Endodermal cell (in vitro differentiated cells): ENCODE measurements at regions not wholly inside any gene's neighbourhood (a gene's known extent, or its start where the extent isn't known, plus 50 kb on each side); places are given as distances from the start of the nearest gene placed in this dataset.

ENCODE experiments used
- DNase-seq: peaks from one replicate; pipeline ENCODE4 v3.0.0-alpha.2; 2017
- H3K27ac ChIP-seq: 2 replicates; pipeline ENCODE4 v1.5.1; 2013; ENCODE audit warnings: mild to moderate bottlenecking, low read depth, low read length, moderate library complexity
- H3K27me3 ChIP-seq: 2 replicates; pipeline ENCODE4 v1.6.1; 2013; ENCODE audit warnings: mild to moderate bottlenecking, low read length, moderate library complexity; ENCODE audit not compliant: insufficient read depth, control insufficient read depth, poor library complexity, severe bottlenecking
- H3K36me3 ChIP-seq: 2 replicates; pipeline ENCODE4 v1.7.0; 2013; ENCODE audit warnings: mild to moderate bottlenecking, low read length, moderate library complexity; ENCODE audit not compliant: control insufficient read depth, insufficient read depth
- H3K4me1 ChIP-seq: one replicate; pipeline ENCODE4 v1.7.0; 2013; ENCODE audit warnings: low read length; ENCODE audit not compliant: control insufficient read depth, insufficient read depth
- H3K4me3 ChIP-seq: 2 replicates; pipeline ENCODE4 v1.5.1; 2013; ENCODE audit warnings: mild to moderate bottlenecking, low read length, moderate library complexity
- H3K9ac ChIP-seq: 2 replicates; pipeline ENCODE4 v1.6.1; 2013; ENCODE audit warnings: mild to moderate bottlenecking, low read length, moderate library complexity; ENCODE audit not compliant: poor library complexity, severe bottlenecking; ENCODE audit errors: extremely low read depth
- H3K9me3 ChIP-seq: 2 replicates; pipeline ENCODE4 v1.6.1; 2013; ENCODE audit warnings: mild to moderate bottlenecking, low read length, moderate library complexity; ENCODE audit not compliant: control insufficient read depth
- H3K27ac Mint-ChIP-seq: 2 replicates; pipeline ENCODE4 v1.8.0; 2020; ENCODE audit warnings: mixed read lengths
- H3K27me3 Mint-ChIP-seq: 2 replicates; pipeline ENCODE4 v1.8.0; 2021; ENCODE audit warnings: mild to moderate bottlenecking, mixed read lengths; ENCODE audit not compliant: insufficient read depth
- H3K36me3 Mint-ChIP-seq: 2 replicates; pipeline ENCODE4 v1.8.0; 2020; ENCODE audit warnings: low read depth, mixed read lengths
- H3K4me1 Mint-ChIP-seq: 2 replicates; pipeline ENCODE4 v1.8.0; 2020; ENCODE audit warnings: mixed read lengths
- H3K4me3 Mint-ChIP-seq: 2 replicates; pipeline ENCODE4 v1.8.0; 2020; ENCODE audit warnings: mild to moderate bottlenecking, moderate library complexity, mixed read lengths
- H3K9me3 Mint-ChIP-seq: 2 replicates; pipeline ENCODE4 v1.8.0; 2020; ENCODE audit warnings: mild to moderate bottlenecking, mixed read lengths
- WGBS, 2 experiments: methylation state at CpG; one replicate each; pipeline versions ENCODE4 v1.1.5 to v1.1.7; 2013; ENCODE audit warnings: missing lambda C conversion rate in 2 of 2, mixed read lengths in 1 of 2; ENCODE audit not compliant: insufficient coverage in 1 of 2, insufficient read length in 1 of 2; 5-methylcytosine and 5-hydroxymethylcytosine counted together
- TF ChIP-seq, protein P1 (sequence below): fragments of 200-600 bp; sonication (generic); conservative IDR thresholded peaks from 2 replicates; pipeline ENCODE4 v1.5.0; 2021; ENCODE audit warnings: antibody characterized with exemption, mild to moderate bottlenecking

DNA sequence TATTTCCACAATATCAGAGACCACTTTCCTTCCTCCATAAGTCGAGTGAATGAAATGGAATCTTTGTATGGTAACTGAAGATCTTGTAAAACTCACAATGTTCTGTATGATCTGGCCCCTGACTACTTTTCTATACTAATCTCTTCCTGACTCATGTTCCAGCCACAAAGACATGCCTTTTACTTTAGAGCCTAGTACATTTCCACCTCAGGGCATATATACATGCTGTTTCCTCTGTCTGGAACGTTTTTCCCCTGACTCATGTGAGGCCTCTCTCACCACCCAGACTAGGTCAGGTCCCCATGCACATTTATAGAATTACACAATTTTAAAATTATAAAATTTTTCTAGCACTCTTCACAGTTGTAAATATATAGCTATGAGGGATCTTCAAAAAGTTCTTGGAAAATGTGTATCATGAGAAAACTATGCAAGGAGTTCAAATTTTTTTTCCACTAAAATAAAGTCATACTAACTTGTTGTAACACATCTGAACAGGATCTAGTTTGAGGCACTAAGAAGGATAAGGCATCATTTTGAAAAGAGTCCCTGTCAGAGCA is 208.8 kb downstream of the SH2D1A start:
- no peaks in the 10 kb centered on the region for H3K27me3 ChIP-seq
- no peaks in the 10 kb centered on the region for H3K9me3 Mint-ChIP-seq
- H3K36me3 Mint-ChIP-seq = no peaks in the 10 kb centered on the region
- no peak for DNase-seq
- peaks cover 3% of the 10 kb centered on the region for H3K4me1 Mint-ChIP-seq
- H3K9me3 ChIP-seq = no peaks in the 10 kb centered on the region
- 50% methylated on average over 1 of the region's 2 CpGs; no CpG with 5 or more reads in 1 of the 2 experiments for WGBS, 2 experiments
- H3K27ac Mint-ChIP-seq = no peak overlapping the region
- no peak overlapping the region for H3K4me3 Mint-ChIP-seq
- H3K4me3 ChIP-seq = no peak overlapping the region
- H3K27ac ChIP-seq = no peak overlapping the region
- no peaks in the 10 kb centered on the region for H3K36me3 ChIP-seq
- H3K9ac ChIP-seq = no peak overlapping the region
- H3K4me1 ChIP-seq = no peaks in the 10 kb centered on the region
- no peaks in the 10 kb centered on the region for H3K27me3 Mint-ChIP-seq
- TF ChIP-seq, protein P1, sequence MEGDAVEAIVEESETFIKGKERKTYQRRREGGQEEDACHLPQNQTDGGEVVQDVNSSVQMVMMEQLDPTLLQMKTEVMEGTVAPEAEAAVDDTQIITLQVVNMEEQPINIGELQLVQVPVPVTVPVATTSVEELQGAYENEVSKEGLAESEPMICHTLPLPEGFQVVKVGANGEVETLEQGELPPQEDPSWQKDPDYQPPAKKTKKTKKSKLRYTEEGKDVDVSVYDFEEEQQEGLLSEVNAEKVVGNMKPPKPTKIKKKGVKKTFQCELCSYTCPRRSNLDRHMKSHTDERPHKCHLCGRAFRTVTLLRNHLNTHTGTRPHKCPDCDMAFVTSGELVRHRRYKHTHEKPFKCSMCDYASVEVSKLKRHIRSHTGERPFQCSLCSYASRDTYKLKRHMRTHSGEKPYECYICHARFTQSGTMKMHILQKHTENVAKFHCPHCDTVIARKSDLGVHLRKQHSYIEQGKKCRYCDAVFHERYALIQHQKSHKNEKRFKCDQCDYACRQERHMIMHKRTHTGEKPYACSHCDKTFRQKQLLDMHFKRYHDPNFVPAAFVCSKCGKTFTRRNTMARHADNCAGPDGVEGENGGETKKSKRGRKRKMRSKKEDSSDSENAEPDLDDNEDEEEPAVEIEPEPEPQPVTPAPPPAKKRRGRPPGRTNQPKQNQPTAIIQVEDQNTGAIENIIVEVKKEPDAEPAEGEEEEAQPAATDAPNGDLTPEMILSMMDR = no peak

DNA sequence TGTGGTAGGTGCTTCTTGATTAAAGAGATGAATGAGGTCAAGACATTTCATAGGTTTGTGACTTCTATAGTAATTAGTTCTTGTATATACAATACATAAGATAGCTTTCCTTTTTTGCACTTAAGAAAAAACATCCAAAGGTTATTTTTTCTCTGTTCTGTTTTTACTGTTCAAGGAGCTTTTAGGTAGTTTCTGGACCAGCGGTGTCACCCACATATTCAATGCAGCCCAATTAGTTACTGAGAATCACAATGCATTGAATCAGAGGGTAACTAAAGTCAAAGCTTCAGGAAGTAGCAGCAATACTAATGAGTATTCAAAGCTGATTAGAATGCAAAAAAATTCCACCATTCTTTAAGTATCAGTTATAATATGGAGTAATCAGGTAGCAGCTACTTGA is 211.6 kb downstream of the SH2D1A start:
- Mint-ChIP-seq H3K27me3 (no peaks in the 10 kb centered on the region), H3K27ac (no peak overlapping the region), H3K9me3 (no peaks in the 10 kb centered on the region), H3K4me3 (no peak overlapping the region), H3K4me1 (no peaks in the 10 kb centered on the region), H3K36me3 (no peaks in the 10 kb centered on the region)
- H3K4me3 ChIP-seq = no peak overlapping the region
- TF ChIP-seq, protein P1 = no peak
- no peaks in the 10 kb centered on the region for H3K27me3 ChIP-seq
- H3K4me1 ChIP-seq = no peaks in the 10 kb centered on the region
- no peaks in the 10 kb centered on the region for H3K36me3 ChIP-seq
- no peak for DNase-seq
- no peak overlapping the region for H3K27ac ChIP-seq
- no peak overlapping the region for H3K9ac ChIP-seq
- 100% methylated on average over 1 of the region's 1 CpG; no CpG with 5 or more reads in 1 of the 2 experiments for WGBS, 2 experiments
- H3K9me3 ChIP-seq = no peaks in the 10 kb centered on the region

DNA sequence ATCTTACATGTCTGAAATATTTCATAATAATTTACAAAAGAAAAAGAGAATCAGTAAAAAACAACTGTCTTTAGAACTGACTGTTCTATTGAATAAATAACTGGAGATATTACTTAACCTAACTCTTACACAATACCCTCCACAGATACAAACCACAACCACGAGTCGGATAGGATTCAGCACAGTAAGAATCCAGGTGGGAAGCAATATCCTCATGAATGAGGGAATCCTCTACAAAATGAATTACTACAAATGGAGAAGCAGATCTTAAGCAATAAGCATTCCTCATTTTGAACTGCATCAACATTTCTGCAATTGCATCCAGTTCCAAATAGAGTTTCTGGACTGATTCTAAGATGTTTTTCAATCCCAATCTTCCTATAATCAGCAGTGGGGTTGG is 227.1 kb downstream of the SH2D1A start:
- no peaks in the 10 kb centered on the region for H3K27me3 Mint-ChIP-seq
- no peaks in the 10 kb centered on the region for H3K9me3 ChIP-seq
- H3K4me1 Mint-ChIP-seq = no peaks in the 10 kb centered on the region
- H3K36me3 Mint-ChIP-seq = no peaks in the 10 kb centered on the region
- WGBS, 2 experiments = 100% methylated on average over 2 of the region's 2 CpGs; no CpG with 5 or more reads in 1 of the 2 experiments
- H3K9me3 Mint-ChIP-seq = no peaks in the 10 kb centered on the region
- H3K36me3 ChIP-seq = no peaks in the 10 kb centered on the region
- H3K9ac ChIP-seq = no peak overlapping the region
- no peaks in the 10 kb centered on the region for H3K27me3 ChIP-seq
- no peak for DNase-seq
- no peak overlapping the region for H3K4me3 ChIP-seq
- TF ChIP-seq, protein P1 = no peak
- no peak overlapping the region for H3K27ac Mint-ChIP-seq
- no peak overlapping the region for H3K27ac ChIP-seq
- H3K4me3 Mint-ChIP-seq = no peak overlapping the region
- no peaks in the 10 kb centered on the region for H3K4me1 ChIP-seq
